Endothelial cell of umbilical vein (primary cell): ENCODE measurements at regions not wholly inside any gene's neighbourhood (a gene's known extent, or its start where the extent isn't known, plus 50 kb on each side); places are given as distances from the start of the nearest gene placed in this dataset.

Experiments
- BruUV-seq: library from RNA; stranded (reverse); fragments of 400-500 nt; replicated peaks from 2 replicates; lab custom pipeline; 2021; lab: Mats Ljungman, UMichigan
- CTCF ChIA-PET: fragments of 300-600, 350-600 bp; sonication (Branson Sonifier 250); formaldehyde crosslinking; loops from one replicate; lab custom pipeline; 2021; ENCODE audit warnings: antibody characterized with exemption, inconsistent platforms; lab: Charles Lee
- POLR2A ChIA-PET: fragments of 300-600, 350-600 bp; sonication (Branson Sonifier 250); formaldehyde crosslinking; loops from one replicate; lab custom pipeline; 2021; ENCODE audit warnings: antibody characterized with exemption, inconsistent platforms; lab: Charles Lee
- DNase-seq: peaks from one replicate; pipeline ENCODE4 v3.0.0-alpha.2; 2011; ENCODE audit warnings: low read depth, low spot score
- FAIRE-seq: peaks from 2 replicates; lab custom pipeline; 2011; peaks lifted over from hg19 to GRCh38; lab: Jason Lieb, UNC
- H2AFZ ChIP-seq: 2 replicates; pipeline ENCODE4 v1.6.0; 2012; ENCODE audit warnings: low read depth, low read length, control low read depth, inconsistent platforms
- H3K27ac ChIP-seq: 2 replicates; pipeline ENCODE4 v1.5.1; 2011; ENCODE audit warnings: low read depth, mild to moderate bottlenecking, control low read depth, low read length, moderate library complexity; ENCODE audit not compliant: insufficient read depth
- H3K27me3 ChIP-seq, 2 experiments: 2 replicates each; pipeline versions ENCODE4 v1.6.0 to v1.6.1; 2011; ENCODE audit warnings: low read length in 2 of 2, mixed read lengths in 1 of 2; ENCODE audit not compliant: control insufficient read depth in 2 of 2, insufficient read depth in 2 of 2
- H3K36me3 ChIP-seq, 2 experiments: 2 replicates in 1 of 2; 3 replicates in 1 of 2; pipeline ENCODE4 v1.5.1; 2011; ENCODE audit warnings: low read length in 2 of 2, mild to moderate bottlenecking in 1 of 2, moderate library complexity in 1 of 2; ENCODE audit not compliant: control insufficient read depth in 2 of 2, insufficient read depth in 2 of 2; ENCODE audit errors: extremely low read depth in 1 of 2
- H3K4me1 ChIP-seq: 3 replicates; pipeline ENCODE4 v1.5.1; 2011; ENCODE audit warnings: mild to moderate bottlenecking, low read length; ENCODE audit not compliant: control insufficient read depth, insufficient read depth; ENCODE audit errors: extremely low read depth
- H3K4me2 ChIP-seq: 2 replicates; pipeline ENCODE4 v1.6.1; 2011; ENCODE audit warnings: low read length, control low read depth, mixed read lengths; ENCODE audit not compliant: insufficient read depth
- H3K4me3 ChIP-seq, 3 experiments: fragments of 200-600 bp in 1 of 3; sonication (generic), shearing (Covaris generic) in 1 of 3; replicated peaks in 1 of 3; 2 replicates each; pipeline ENCODE4 v1.5.1; 2011 to 2016; ENCODE audit warnings: control low read depth in 3 of 3, low read length in 3 of 3, mild to moderate bottlenecking in 2 of 3, inconsistent platforms in 1 of 3, low read depth in 1 of 3, moderate library complexity in 1 of 3; ENCODE audit not compliant: insufficient read depth in 1 of 3
- H3K79me2 ChIP-seq: 2 replicates; pipeline ENCODE4 v1.6.0; 2012; ENCODE audit warnings: low read length, inconsistent platforms; ENCODE audit not compliant: control insufficient read depth, insufficient read depth
- H3K9ac ChIP-seq: replicated peaks from 2 replicates; pipeline ENCODE3; 2011; ENCODE audit warnings: low read length, control low read depth; ENCODE audit not compliant: insufficient read depth; ENCODE audit errors: extremely low read depth
- H3K9me1 ChIP-seq: replicated peaks from 3 replicates; pipeline ENCODE4 v1.6.0; 2011; ENCODE audit warnings: mild to moderate bottlenecking, low read length; ENCODE audit not compliant: control insufficient read depth, insufficient read depth; ENCODE audit errors: extremely low read depth
- H3K9me3 ChIP-seq: replicated peaks from 2 replicates; pipeline ENCODE4 v1.5.1; 2012; ENCODE audit warnings: low read length, inconsistent platforms; ENCODE audit not compliant: control insufficient read depth, insufficient read depth
- H4K20me1 ChIP-seq: replicated peaks from 2 replicates; pipeline ENCODE3; 2011; ENCODE audit warnings: mild to moderate bottlenecking, low read length; ENCODE audit not compliant: control insufficient read depth, insufficient read depth; ENCODE audit errors: extremely low read depth
- EZH2 ChIP-seq: IDR thresholded peaks from 2 replicates; pipeline ENCODE4 v1.6.1; 2012; ENCODE audit warnings: borderline replicate concordance, low read depth, mild to moderate bottlenecking, moderate library complexity, low read length, inconsistent platforms; ENCODE audit not compliant: severe bottlenecking
- FOS ChIP-seq: IDR thresholded peaks from 2 replicates; pipeline ENCODE4 v1.6.1; 2011; ENCODE audit warnings: mild to moderate bottlenecking, low read length, moderate library complexity, borderline replicate concordance; ENCODE audit not compliant: insufficient read depth
- GATA2 ChIP-seq: IDR thresholded peaks from 2 replicates; pipeline ENCODE4 v1.7.0; 2011; ENCODE audit warnings: low read depth, mild to moderate bottlenecking, moderate library complexity, mixed read lengths, low read length; ENCODE audit not compliant: insufficient read length, insufficient read depth
- JUN ChIP-seq: IDR thresholded peaks from 2 replicates; pipeline ENCODE4 v1.6.1; 2011; ENCODE audit warnings: borderline replicate concordance, low read depth; ENCODE audit not compliant: insufficient read length, insufficient read depth
- MYC ChIP-seq: IDR thresholded peaks from one replicate; pipeline ENCODE4 v1.6.1; 2011; ENCODE audit warnings: mild to moderate bottlenecking, low read depth, low read length
- POLR2A ChIP-seq: IDR thresholded peaks from 2 replicates; pipeline ENCODE4 v1.6.1; 2012; ENCODE audit warnings: low read depth, mild to moderate bottlenecking, control low read depth, low read length
- POLR2AphosphoS5 ChIP-seq: IDR thresholded peaks from 2 replicates; pipeline ENCODE4 v1.6.1; 2012; ENCODE audit warnings: low read depth, mild to moderate bottlenecking, control low read depth, low read length, moderate library complexity; ENCODE audit not compliant: insufficient read depth
- dilution Hi-C: fragments of 300-500 bp; cut with MboI; formaldehyde crosslinking; loops from one replicate; pipeline ENCODE4 v1.15.0; 2019; ENCODE audit warnings: low sequenced_read_pairs; ENCODE audit not compliant: extremely low pct_ligation_motif_present
- intact Hi-C: fragments of 100-400 bp; cut with micrococcal nuclease; formaldehyde crosslinking; loops from one replicate; pipeline ENCODE4 v1.10.0; 2022
- TF ChIP-seq, protein P1 (sequence below): IDR thresholded peaks from 2 replicates; pipeline ENCODE4 v1.6.1; 2011; ENCODE audit not compliant: insufficient read depth, insufficient read length
- TF ChIP-seq, protein P2 (sequence below), 2 donors: IDR thresholded peaks; 1 replicate in 1 of 2; 2 replicates in 1 of 2; pipeline ENCODE4 v1.5.1; 2011; ENCODE audit warnings: low read length in 2 of 2, mild to moderate bottlenecking in 2 of 2, moderate library complexity in 2 of 2, control low read depth in 1 of 2, inconsistent platforms in 1 of 2, low read depth in 1 of 2; ENCODE audit not compliant: insufficient read depth in 1 of 2; ENCODE audit errors: extremely low read depth in 1 of 2

- peak; percentile 54 for DNase-seq
- BruUV-seq, result no TSS peak
These were observed 113.0 kb upstream of the PCDH15 start for GRCh38 chr10:54914049-54914448.

GRCh38 chr10:54909165-54909564 is 108.1 kb upstream of the PCDH15 start:
- Histone ChIP-seq H3K36me3 (no peaks in the 10 kb centered on the region), H2AFZ (no peak overlapping the region), H3K9ac (no peak overlapping the region), H3K4me1 (no peaks in the 10 kb centered on the region), H3K9me1 (no peaks in the 10 kb centered on the region), H3K4me3 (no peak overlapping the region), H3K27ac (no peak overlapping the region), H3K9me3 (no peaks in the 10 kb centered on the region), H3K79me2 (no peaks in the 10 kb centered on the region), H3K4me2 (no peak overlapping the region), H3K27me3 (no peaks in the 10 kb centered on the region), H4K20me1 (no peaks in the 10 kb centered on the region)
- TF ChIP-seq FOS (no peak), MYC (no peak), EZH2 (no peak), JUN (no peak), GATA2 (no peak), POLR2A (no peak), POLR2AphosphoS5 (no peak)
- TF ChIP-seq, protein P1, sequence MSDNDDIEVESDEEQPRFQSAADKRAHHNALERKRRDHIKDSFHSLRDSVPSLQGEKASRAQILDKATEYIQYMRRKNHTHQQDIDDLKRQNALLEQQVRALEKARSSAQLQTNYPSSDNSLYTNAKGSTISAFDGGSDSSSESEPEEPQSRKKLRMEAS, result no peak
- TF ChIP-seq, protein P2, sequence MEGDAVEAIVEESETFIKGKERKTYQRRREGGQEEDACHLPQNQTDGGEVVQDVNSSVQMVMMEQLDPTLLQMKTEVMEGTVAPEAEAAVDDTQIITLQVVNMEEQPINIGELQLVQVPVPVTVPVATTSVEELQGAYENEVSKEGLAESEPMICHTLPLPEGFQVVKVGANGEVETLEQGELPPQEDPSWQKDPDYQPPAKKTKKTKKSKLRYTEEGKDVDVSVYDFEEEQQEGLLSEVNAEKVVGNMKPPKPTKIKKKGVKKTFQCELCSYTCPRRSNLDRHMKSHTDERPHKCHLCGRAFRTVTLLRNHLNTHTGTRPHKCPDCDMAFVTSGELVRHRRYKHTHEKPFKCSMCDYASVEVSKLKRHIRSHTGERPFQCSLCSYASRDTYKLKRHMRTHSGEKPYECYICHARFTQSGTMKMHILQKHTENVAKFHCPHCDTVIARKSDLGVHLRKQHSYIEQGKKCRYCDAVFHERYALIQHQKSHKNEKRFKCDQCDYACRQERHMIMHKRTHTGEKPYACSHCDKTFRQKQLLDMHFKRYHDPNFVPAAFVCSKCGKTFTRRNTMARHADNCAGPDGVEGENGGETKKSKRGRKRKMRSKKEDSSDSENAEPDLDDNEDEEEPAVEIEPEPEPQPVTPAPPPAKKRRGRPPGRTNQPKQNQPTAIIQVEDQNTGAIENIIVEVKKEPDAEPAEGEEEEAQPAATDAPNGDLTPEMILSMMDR (IDR thresholded peaks at IDR 0.05; ENCODE audit: extremely low read depth in 1 of 2, insufficient read depth in 1 of 2, low read depth in 1 of 2, low read length in 2 of 2), result no peak
- BruUV-seq, result no TSS peak
- intact Hi-C loops, result no loop called here
- DNase-seq (no peak), FAIRE-seq (no peak)
- CTCF ChIA-PET, result no interaction called here
- POLR2A ChIA-PET, result no interaction called here
- dilution Hi-C loops, result no loop called here

More at GRCh38 chr10:54914049-54914448, 113.0 kb upstream of the PCDH15 start:
- no peaks in the 10 kb centered on the region for H3K4me1 ChIP-seq
- peak overlapping the region; percentile 84 for H2AFZ ChIP-seq
- no peaks in the 10 kb centered on the region for H3K79me2 ChIP-seq
- no peak overlapping the region for H3K4me3 ChIP-seq
- H3K27me3 ChIP-seq, result no peaks in the 10 kb centered on the region
- TF ChIP-seq, protein P2 (IDR thresholded peaks at IDR 0.05; ENCODE audit: extremely low read depth in 1 of 2, insufficient read depth in 1 of 2, low read depth in 1 of 2, low read length in 2 of 2), result no peak
- TF ChIP-seq MYC, result no peak
- TF ChIP-seq POLR2A, result no peak
- TF ChIP-seq FOS, result peak; percentile 89
- TF ChIP-seq, protein P1, result no peak
- peak; percentile 95 for TF ChIP-seq GATA2
- POLR2A ChIA-PET, result no interaction called here
- no peaks in the 10 kb centered on the region for H3K9me1 ChIP-seq
- CTCF ChIA-PET, result no interaction called here
- no peaks in the 10 kb centered on the region for H3K9me3 ChIP-seq
- H3K36me3 ChIP-seq, result no peaks in the 10 kb centered on the region
- no peaks in the 10 kb centered on the region for H4K20me1 ChIP-seq
- intact Hi-C loops (no loop called here), dilution Hi-C loops (no loop called here)
- H3K27ac ChIP-seq, result peak overlapping the region; percentile 17
- no peak overlapping the region for H3K4me2 ChIP-seq
- FAIRE-seq, result no peak
- H3K9ac ChIP-seq, result no peak overlapping the region
